ENCODE measurements at regions not wholly inside any gene's neighbourhood (a gene's known extent, or its start where the extent isn't known, plus 50 kb on each side); places are given as distances from the start of the nearest gene placed in this dataset.

DNA sequence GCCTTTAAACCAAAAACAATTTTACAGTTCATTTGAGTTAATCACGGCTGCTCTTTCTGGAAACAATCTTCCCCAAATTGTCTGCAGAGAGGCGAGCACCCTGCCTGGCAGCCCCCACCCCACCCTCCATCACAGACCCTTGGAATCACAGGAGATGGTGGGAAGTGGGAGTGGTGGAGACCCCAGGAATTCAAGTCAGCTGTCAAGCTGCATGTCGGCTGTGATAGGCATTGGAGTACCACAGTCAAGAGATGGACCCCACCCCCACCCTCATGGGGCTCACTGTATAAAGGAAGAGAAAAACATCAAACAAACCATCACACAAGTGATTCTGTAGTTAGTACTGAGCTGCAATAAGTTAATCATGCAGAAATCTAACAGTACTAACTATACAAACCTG lies 360.4 kb downstream of the MATN1 start:
- TF ChIP-seq EZH2 (conservative IDR thresholded peaks at IDR 0.05; ENCODE audit: low read depth, low read length), result no peak
- TF ChIP-seq, protein P1, sequence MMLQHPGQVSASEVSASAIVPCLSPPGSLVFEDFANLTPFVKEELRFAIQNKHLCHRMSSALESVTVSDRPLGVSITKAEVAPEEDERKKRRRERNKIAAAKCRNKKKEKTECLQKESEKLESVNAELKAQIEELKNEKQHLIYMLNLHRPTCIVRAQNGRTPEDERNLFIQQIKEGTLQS (CRISPR knock-in tag; IDR thresholded peaks at IDR 0.05), result no peak
- TF ChIP-seq NFYB (CRISPR knock-in tag; IDR thresholded peaks at IDR 0.05), result no peak
- TF ChIP-seq SRF (IDR thresholded peaks at IDR 0.05; ENCODE audit: low read depth, low read length), result no peak
- no peak for TF ChIP-seq TAF1 (CRISPR knock-in tag; IDR thresholded peaks at IDR 0.05)
